Neural cell (in vitro differentiated cells): ENCODE measurements at regions not wholly inside any gene's neighbourhood (a gene's known extent, or its start where the extent isn't known, plus 50 kb on each side); places are given as distances from the start of the nearest gene placed in this dataset.

ENCODE experiments used
- H2AFZ ChIP-seq: fragments of 200-600, 300-800 bp; sonication (generic), shearing (Covaris generic); 2 replicates; pipeline ENCODE4 v1.6.0; 2014; ENCODE audit warnings: low read depth, mild to moderate bottlenecking, antibody characterized with exemption, low read length, moderate library complexity
- H3F3A ChIP-seq: fragments of 200-600 bp; shearing (Covaris generic); 2 replicates; pipeline ENCODE4 v1.6.1; 2016; ENCODE audit warnings: mild to moderate bottlenecking, moderate library complexity, mixed read lengths, antibody characterized with exemption, low read length; ENCODE audit not compliant: insufficient read depth, poor library complexity, severe bottlenecking
- H3K27ac ChIP-seq: fragments of 200-600, 300-800 bp; sonication (generic), shearing (Covaris generic); 2 replicates; pipeline ENCODE4 v1.5.1; 2014; ENCODE audit warnings: mild to moderate bottlenecking, low read length, moderate library complexity
- H3K27me3 ChIP-seq: fragments of 300-800, 200-600 bp; sonication (generic), shearing (Covaris generic); 2 replicates; pipeline ENCODE4 v1.6.0; 2014; ENCODE audit warnings: mild to moderate bottlenecking, low read depth, low read length, moderate library complexity; ENCODE audit not compliant: insufficient read depth
- H3K36me3 ChIP-seq: fragments of 300-800, 200-600 bp; sonication (generic), shearing (Covaris generic); 2 replicates; pipeline ENCODE4 v1.5.1; 2014; ENCODE audit warnings: mild to moderate bottlenecking, antibody characterized with exemption, low read length, moderate library complexity; ENCODE audit not compliant: insufficient read depth
- H3K4me2 ChIP-seq: fragments of 300-800, 200-600 bp; sonication (generic), shearing (Covaris generic); 2 replicates; pipeline ENCODE4 v1.6.0; 2014; ENCODE audit warnings: mild to moderate bottlenecking, low read length
- H3K4me3 ChIP-seq: fragments of 300-800, 200-600 bp; sonication (generic), shearing (Covaris generic); 2 replicates; pipeline ENCODE4 v1.5.1; 2014; ENCODE audit warnings: mild to moderate bottlenecking, low read length, moderate library complexity
- H3K79me2 ChIP-seq: fragments of 200-600 bp; shearing (Covaris generic); replicated peaks from 2 replicates; pipeline ENCODE4 v1.6.0; 2014; ENCODE audit warnings: mild to moderate bottlenecking, low read length, moderate library complexity; ENCODE audit not compliant: insufficient read depth
- H3K9ac ChIP-seq: fragments of 300-800, 200-600 bp; sonication (generic), shearing (Covaris generic); 2 replicates; pipeline ENCODE4 v1.6.1; 2016; ENCODE audit warnings: mild to moderate bottlenecking, low read length, mixed read lengths
- H3K9me2 ChIP-seq: fragments of 200-600 bp; shearing (Covaris generic); 2 replicates; pipeline ENCODE4 v1.6.1; 2016; ENCODE audit warnings: mild to moderate bottlenecking, low read length, mixed read lengths; ENCODE audit not compliant: insufficient read depth
- H3K9me3 ChIP-seq: fragments of 200-600, 300-800 bp; sonication (generic), shearing (Covaris generic); 2 replicates; pipeline ENCODE4 v1.6.1; 2016; ENCODE audit warnings: mild to moderate bottlenecking, mixed run types, low read length, moderate library complexity, mixed read lengths
- H4K20me1 ChIP-seq: fragments of 200-600 bp; shearing (Covaris generic); 2 replicates; pipeline ENCODE4 v1.6.1; 2016; ENCODE audit warnings: mild to moderate bottlenecking, mixed run types; ENCODE audit not compliant: insufficient read depth
- EP300 ChIP-seq: fragments of 450-650 bp; conservative IDR thresholded peaks from 2 replicates; pipeline ENCODE4 v1.6.1; 2014; ENCODE audit warnings: antibody characterized with exemption, mild to moderate bottlenecking, moderate library complexity; ENCODE audit not compliant: poor library complexity, severe bottlenecking
- EZH2 ChIP-seq: fragments of 200-600, 300-800 bp; shearing (Covaris generic), sonication (generic); IDR thresholded peaks from 2 replicates; pipeline ENCODE4 v1.6.1; 2014; ENCODE audit warnings: antibody characterized with exemption, low read length, borderline replicate concordance, mild to moderate bottlenecking; ENCODE audit not compliant: insufficient read depth, poor library complexity, severe bottlenecking
- MXI1 ChIP-seq: fragments of 450-650 bp; conservative IDR thresholded peaks from 2 replicates; pipeline ENCODE4 v1.6.1; 2014; ENCODE audit warnings: antibody characterized with exemption, mild to moderate bottlenecking; ENCODE audit not compliant: poor library complexity, severe bottlenecking
- POLR2AphosphoS5 ChIP-seq: IDR thresholded peaks from 2 replicates; pipeline ENCODE4 v1.6.1; 2012
- RAD21 ChIP-seq: fragments of 450-650 bp; conservative IDR thresholded peaks from 2 replicates; pipeline ENCODE4 v1.6.1; 2014; ENCODE audit warnings: antibody characterized with exemption, mild to moderate bottlenecking, moderate library complexity
- SMC3 ChIP-seq: fragments of 450-650 bp; conservative IDR thresholded peaks from 2 replicates; pipeline ENCODE4 v1.6.1; 2014; ENCODE audit warnings: antibody characterized with exemption, mild to moderate bottlenecking, moderate library complexity; ENCODE audit not compliant: poor library complexity
- TAF1 ChIP-seq: IDR thresholded peaks from 2 replicates; pipeline ENCODE4 v1.6.1; 2012; ENCODE audit warnings: low read depth
- TF ChIP-seq, protein P1 (sequence below): fragments of 450-650 bp; IDR thresholded peaks from 2 replicates; pipeline ENCODE4 v1.5.1; 2014; ENCODE audit warnings: antibody characterized with exemption, mild to moderate bottlenecking, moderate library complexity; ENCODE audit not compliant: poor library complexity, severe bottlenecking
- TF ChIP-seq, protein P2 (sequence below): IDR thresholded peaks from 2 replicates; pipeline ENCODE4 v1.6.1; 2012; ENCODE audit warnings: borderline replicate concordance

DNA sequence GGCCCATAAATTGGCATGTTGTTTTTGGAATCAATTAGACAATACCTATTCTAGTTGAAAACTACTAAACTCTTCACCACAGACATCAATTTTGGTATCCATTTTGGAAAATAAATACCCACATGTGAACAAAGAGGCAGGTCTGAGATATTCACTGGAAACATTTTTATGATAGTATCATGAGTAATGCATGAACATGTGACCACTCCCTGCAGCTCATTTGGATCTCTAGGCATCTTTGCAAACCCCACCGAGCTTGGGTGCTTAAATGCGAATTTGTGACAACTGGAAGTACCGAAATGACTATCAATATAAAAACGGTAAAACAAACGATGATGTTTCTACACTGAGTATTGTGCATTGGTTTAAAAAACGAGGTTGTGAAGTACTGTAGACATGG lies 285.2 kb downstream of the IRF8 start:
- Histone ChIP-seq H3K27ac (no peak overlapping the region), H4K20me1 (no peaks in the 10 kb centered on the region), H3K4me2 (no peak overlapping the region), H3K9ac (no peak overlapping the region), H3K27me3 (no peaks in the 10 kb centered on the region), H2AFZ (no peak overlapping the region), H3K9me3 (no peaks in the 10 kb centered on the region), H3K9me2 (no peaks in the 10 kb centered on the region), H3K36me3 (no peaks in the 10 kb centered on the region), H3F3A (no peaks in the 10 kb centered on the region), H3K4me3 (no peak overlapping the region), H3K79me2 (no peaks in the 10 kb centered on the region)
- TF ChIP-seq, protein P1, sequence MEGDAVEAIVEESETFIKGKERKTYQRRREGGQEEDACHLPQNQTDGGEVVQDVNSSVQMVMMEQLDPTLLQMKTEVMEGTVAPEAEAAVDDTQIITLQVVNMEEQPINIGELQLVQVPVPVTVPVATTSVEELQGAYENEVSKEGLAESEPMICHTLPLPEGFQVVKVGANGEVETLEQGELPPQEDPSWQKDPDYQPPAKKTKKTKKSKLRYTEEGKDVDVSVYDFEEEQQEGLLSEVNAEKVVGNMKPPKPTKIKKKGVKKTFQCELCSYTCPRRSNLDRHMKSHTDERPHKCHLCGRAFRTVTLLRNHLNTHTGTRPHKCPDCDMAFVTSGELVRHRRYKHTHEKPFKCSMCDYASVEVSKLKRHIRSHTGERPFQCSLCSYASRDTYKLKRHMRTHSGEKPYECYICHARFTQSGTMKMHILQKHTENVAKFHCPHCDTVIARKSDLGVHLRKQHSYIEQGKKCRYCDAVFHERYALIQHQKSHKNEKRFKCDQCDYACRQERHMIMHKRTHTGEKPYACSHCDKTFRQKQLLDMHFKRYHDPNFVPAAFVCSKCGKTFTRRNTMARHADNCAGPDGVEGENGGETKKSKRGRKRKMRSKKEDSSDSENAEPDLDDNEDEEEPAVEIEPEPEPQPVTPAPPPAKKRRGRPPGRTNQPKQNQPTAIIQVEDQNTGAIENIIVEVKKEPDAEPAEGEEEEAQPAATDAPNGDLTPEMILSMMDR: no peak
- TF ChIP-seq SMC3: no peak
- TF ChIP-seq MXI1: no peak

DNA sequence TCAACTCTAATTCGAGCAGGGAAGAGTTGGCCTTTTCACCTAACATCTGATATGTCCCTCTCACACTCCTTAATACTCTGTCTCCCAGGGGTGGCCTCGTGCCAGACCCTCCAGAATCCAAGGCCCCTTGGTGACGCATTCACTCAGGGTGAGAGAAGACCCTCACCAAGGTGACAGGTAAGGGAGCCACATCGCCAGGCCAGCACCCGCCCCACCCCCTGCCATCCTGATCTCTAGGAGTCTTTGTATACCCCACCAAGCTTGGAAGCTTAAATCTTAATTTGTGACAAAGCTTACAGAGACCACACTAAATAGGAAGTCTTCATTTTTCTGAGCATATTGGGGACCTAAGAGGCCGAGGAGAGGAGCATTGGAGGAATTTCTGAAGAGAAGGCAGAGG lies 286.1 kb downstream of the IRF8 start:
- H3K36me3 ChIP-seq: no peaks in the 10 kb centered on the region
- no peak overlapping the region for H3K4me3 ChIP-seq
- no peaks in the 10 kb centered on the region for H3F3A ChIP-seq
- H3K9me2 ChIP-seq: no peaks in the 10 kb centered on the region
- no peaks in the 10 kb centered on the region for H3K9me3 ChIP-seq
- H3K9ac ChIP-seq: no peak overlapping the region
- no peak overlapping the region for H3K27ac ChIP-seq
- H3K4me2 ChIP-seq: no peak overlapping the region
- H4K20me1 ChIP-seq: no peaks in the 10 kb centered on the region
- H2AFZ ChIP-seq: no peak overlapping the region
- H3K79me2 ChIP-seq: no peaks in the 10 kb centered on the region
- TF ChIP-seq, protein P1: no peak
- TF ChIP-seq TAF1 (no peak), EP300 (no peak), SMC3 (no peak), MXI1 (no peak), EZH2 (no peak), RAD21 (no peak), POLR2AphosphoS5 (no peak)
- TF ChIP-seq, protein P2, sequence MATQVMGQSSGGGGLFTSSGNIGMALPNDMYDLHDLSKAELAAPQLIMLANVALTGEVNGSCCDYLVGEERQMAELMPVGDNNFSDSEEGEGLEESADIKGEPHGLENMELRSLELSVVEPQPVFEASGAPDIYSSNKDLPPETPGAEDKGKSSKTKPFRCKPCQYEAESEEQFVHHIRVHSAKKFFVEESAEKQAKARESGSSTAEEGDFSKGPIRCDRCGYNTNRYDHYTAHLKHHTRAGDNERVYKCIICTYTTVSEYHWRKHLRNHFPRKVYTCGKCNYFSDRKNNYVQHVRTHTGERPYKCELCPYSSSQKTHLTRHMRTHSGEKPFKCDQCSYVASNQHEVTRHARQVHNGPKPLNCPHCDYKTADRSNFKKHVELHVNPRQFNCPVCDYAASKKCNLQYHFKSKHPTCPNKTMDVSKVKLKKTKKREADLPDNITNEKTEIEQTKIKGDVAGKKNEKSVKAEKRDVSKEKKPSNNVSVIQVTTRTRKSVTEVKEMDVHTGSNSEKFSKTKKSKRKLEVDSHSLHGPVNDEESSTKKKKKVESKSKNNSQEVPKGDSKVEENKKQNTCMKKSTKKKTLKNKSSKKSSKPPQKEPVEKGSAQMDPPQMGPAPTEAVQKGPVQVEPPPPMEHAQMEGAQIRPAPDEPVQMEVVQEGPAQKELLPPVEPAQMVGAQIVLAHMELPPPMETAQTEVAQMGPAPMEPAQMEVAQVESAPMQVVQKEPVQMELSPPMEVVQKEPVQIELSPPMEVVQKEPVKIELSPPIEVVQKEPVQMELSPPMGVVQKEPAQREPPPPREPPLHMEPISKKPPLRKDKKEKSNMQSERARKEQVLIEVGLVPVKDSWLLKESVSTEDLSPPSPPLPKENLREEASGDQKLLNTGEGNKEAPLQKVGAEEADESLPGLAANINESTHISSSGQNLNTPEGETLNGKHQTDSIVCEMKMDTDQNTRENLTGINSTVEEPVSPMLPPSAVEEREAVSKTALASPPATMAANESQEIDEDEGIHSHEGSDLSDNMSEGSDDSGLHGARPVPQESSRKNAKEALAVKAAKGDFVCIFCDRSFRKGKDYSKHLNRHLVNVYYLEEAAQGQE: no peak
- H3K27me3 ChIP-seq: no peaks in the 10 kb centered on the region
